ENCODE measurements at regions not wholly inside any gene's neighbourhood (a gene's known extent, or its start where the extent isn't known, plus 50 kb on each side); places are given as distances from the start of the nearest gene placed in this dataset.

DNA sequence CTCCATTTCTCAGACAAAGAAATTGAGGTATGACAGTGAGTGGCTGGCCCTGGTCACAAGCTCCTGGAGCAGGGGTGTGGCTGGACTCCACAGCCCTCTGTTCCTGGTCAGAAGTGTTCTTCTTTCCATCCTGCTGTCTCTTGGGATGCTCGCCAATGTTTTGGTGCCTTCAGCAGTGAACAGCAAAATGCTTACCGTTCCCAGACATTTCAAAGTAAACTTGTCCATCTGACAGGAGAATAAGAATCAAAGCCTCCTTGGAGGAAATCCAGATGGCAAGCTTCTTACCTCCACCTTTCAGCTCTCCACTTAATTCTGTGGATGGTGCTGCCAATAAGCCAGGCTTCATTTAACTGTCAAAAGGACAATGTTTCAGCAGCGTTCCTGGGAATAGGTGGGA is 954.1 kb downstream of the UQCRFS1 start:
- no CpG with 5 or more reads among the region's 3 CpGs for WGBS, 2 donors (ENCODE audit: extremely low coverage in 2 of 2, insufficient read length in 2 of 2, insufficient replicate concordance in 1 of 2)
- no peak overlapping the region for H2BK15ac ChIP-seq (ENCODE audit: low read length)
- no peak overlapping the region for H3K23ac ChIP-seq (ENCODE audit: low read depth, low read length, poor library complexity)
- no peak overlapping the region for H3K9ac ChIP-seq (ENCODE audit: low read depth, low read length, poor library complexity)
- H3K79me1 ChIP-seq (ENCODE audit: low read depth, low read length): no peaks in the 10 kb centered on the region
- no peaks in the 10 kb centered on the region for H3K9me3 ChIP-seq (replicated peaks in 1 of 2; ENCODE audit: control insufficient read depth in 2 of 2, insufficient read depth in 1 of 2, low read depth in 1 of 2, low read length in 2 of 2)
- no peak overlapping the region for H3K4me2 ChIP-seq (ENCODE audit: insufficient read depth, low read length, poor library complexity, severe bottlenecking)
- no peak overlapping the region for H2BK5ac ChIP-seq (ENCODE audit: low read length)
- no peak overlapping the region for H4K8ac ChIP-seq (ENCODE audit: low read depth, low read length)
- H2AK5ac ChIP-seq (ENCODE audit: low read depth, low read length): no peak overlapping the region
- H2AFZ ChIP-seq (ENCODE audit: low read length): no peak overlapping the region
- H4K91ac ChIP-seq (ENCODE audit: low read depth, low read length, poor library complexity): no peak overlapping the region
- H3K36me3 ChIP-seq (replicated peaks in 1 of 2; ENCODE audit: control insufficient read depth in 2 of 2, insufficient read depth in 2 of 2, low read length in 2 of 2): no peaks in the 10 kb centered on the region
- H3K14ac ChIP-seq (ENCODE audit: low read length): no peak overlapping the region
- no peak overlapping the region for H3K27ac ChIP-seq (replicated peaks; ENCODE audit: low read length)
- no peak overlapping the region for H3K4me3 ChIP-seq (ENCODE audit: low read length in 2 of 2)
- H3K4ac ChIP-seq (ENCODE audit: low read length): no peak overlapping the region
- no peaks in the 10 kb centered on the region for H3K4me1 ChIP-seq (ENCODE audit: control insufficient read depth in 2 of 2, insufficient read depth in 1 of 2, low read depth in 1 of 2, low read length in 2 of 2)
- DNase-seq (ENCODE audit: low spot score): no peak
- no peak overlapping the region for H3K18ac ChIP-seq (ENCODE audit: low read length)
- H2BK12ac ChIP-seq (ENCODE audit: low read length): no peak overlapping the region
- no peak overlapping the region for H2BK120ac ChIP-seq (ENCODE audit: low read depth, low read length)
- no peaks in the 10 kb centered on the region for H3K27me3 ChIP-seq (ENCODE audit: control insufficient read depth in 3 of 3, insufficient read depth in 3 of 3, low read depth in 1 of 3, low read length in 3 of 3)

DNA sequence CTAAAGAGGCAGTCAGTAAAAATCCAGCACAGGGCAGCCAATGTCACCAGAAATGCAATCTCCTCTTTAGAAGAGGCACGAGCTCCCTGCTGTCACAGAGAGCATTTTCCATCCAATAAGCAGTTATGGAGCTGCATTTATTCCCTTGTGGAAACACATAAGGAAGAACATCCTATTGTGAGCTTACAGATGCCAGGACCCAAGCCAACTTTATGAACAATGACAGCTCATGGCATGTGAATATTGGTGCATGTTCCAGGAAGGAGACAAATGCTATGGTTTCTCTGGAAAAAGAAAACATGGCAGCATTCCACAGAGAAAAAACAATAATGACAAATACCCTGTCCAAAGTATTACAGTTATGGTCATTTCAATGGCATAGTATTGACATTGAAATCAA is 955.6 kb downstream of the UQCRFS1 start:
- no peak overlapping the region for H3K4ac ChIP-seq (ENCODE audit: low read length)
- H3K27ac ChIP-seq (replicated peaks; ENCODE audit: low read length): no peak overlapping the region
- no peaks in the 10 kb centered on the region for H3K79me1 ChIP-seq (ENCODE audit: low read depth, low read length)
- H4K91ac ChIP-seq (ENCODE audit: low read depth, low read length, poor library complexity): no peak overlapping the region
- no peak overlapping the region for H2BK5ac ChIP-seq (ENCODE audit: low read length)
- no peak overlapping the region for H3K18ac ChIP-seq (ENCODE audit: low read length)
- H3K36me3 ChIP-seq (replicated peaks in 1 of 2; ENCODE audit: control insufficient read depth in 2 of 2, insufficient read depth in 2 of 2, low read length in 2 of 2): no peaks in the 10 kb centered on the region
- no peak overlapping the region for H2BK120ac ChIP-seq (ENCODE audit: low read depth, low read length)
- no peak overlapping the region for H2AFZ ChIP-seq (ENCODE audit: low read length)
- WGBS, 2 donors (ENCODE audit: extremely low coverage in 2 of 2, insufficient read length in 2 of 2, insufficient replicate concordance in 1 of 2): no CpG with 5 or more reads among the region's 1 CpG
- H4K8ac ChIP-seq (ENCODE audit: low read depth, low read length): no peak overlapping the region
- no peaks in the 10 kb centered on the region for H3K27me3 ChIP-seq (ENCODE audit: control insufficient read depth in 3 of 3, insufficient read depth in 3 of 3, low read depth in 1 of 3, low read length in 3 of 3)
- H3K4me2 ChIP-seq (ENCODE audit: insufficient read depth, low read length, poor library complexity, severe bottlenecking): no peak overlapping the region
- no peak overlapping the region for H2AK5ac ChIP-seq (ENCODE audit: low read depth, low read length)
- no peak overlapping the region for H2BK12ac ChIP-seq (ENCODE audit: low read length)
- H2BK15ac ChIP-seq (ENCODE audit: low read length): no peak overlapping the region
- no peak overlapping the region for H3K9ac ChIP-seq (ENCODE audit: low read depth, low read length, poor library complexity)
- DNase-seq (ENCODE audit: low spot score): no peak
- H3K4me1 ChIP-seq (ENCODE audit: control insufficient read depth in 2 of 2, insufficient read depth in 1 of 2, low read depth in 1 of 2, low read length in 2 of 2): no peaks in the 10 kb centered on the region
- H3K23ac ChIP-seq (ENCODE audit: low read depth, low read length, poor library complexity): no peak overlapping the region
- H3K9me3 ChIP-seq (replicated peaks in 1 of 2; ENCODE audit: control insufficient read depth in 2 of 2, insufficient read depth in 1 of 2, low read depth in 1 of 2, low read length in 2 of 2): no peaks in the 10 kb centered on the region
- H3K4me3 ChIP-seq (ENCODE audit: low read length in 2 of 2): no peak overlapping the region
- no peak overlapping the region for H3K14ac ChIP-seq (ENCODE audit: low read length)

DNA sequence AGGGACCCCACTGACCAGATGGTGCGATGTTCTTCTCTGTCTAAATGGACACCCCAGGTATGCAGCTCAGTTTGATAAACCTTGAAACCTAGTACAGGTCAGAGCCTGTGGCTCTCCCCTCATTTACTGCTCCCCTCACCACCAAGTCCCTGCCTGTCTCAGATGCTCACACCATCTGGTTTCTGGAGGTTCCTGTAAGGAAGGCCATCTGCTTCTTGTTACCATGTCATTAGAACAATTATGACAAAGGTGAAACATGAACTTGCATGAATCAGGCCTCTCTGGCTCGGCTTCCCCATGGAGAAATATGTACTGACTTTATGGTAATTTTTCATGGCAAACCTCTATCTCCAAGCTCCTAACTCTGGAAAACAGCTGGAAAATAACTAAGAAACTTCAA is 965.7 kb downstream of the UQCRFS1 start:
- H3K36me3 ChIP-seq (replicated peaks in 1 of 2; ENCODE audit: control insufficient read depth in 2 of 2, insufficient read depth in 2 of 2, low read length in 2 of 2): no peaks in the 10 kb centered on the region
- no peak overlapping the region for H3K14ac ChIP-seq (ENCODE audit: low read length)
- H4K8ac ChIP-seq (ENCODE audit: low read depth, low read length): no peak overlapping the region
- DNase-seq (ENCODE audit: low spot score): no peak
- H3K18ac ChIP-seq (ENCODE audit: low read length): no peak overlapping the region
- H3K27ac ChIP-seq (replicated peaks; ENCODE audit: low read length): no peak overlapping the region
- H3K4me1 ChIP-seq (ENCODE audit: control insufficient read depth in 2 of 2, insufficient read depth in 1 of 2, low read depth in 1 of 2, low read length in 2 of 2): no peaks in the 10 kb centered on the region
- H2BK120ac ChIP-seq (ENCODE audit: low read depth, low read length): no peak overlapping the region
- no peak overlapping the region for H3K4ac ChIP-seq (ENCODE audit: low read length)
- H2AFZ ChIP-seq (ENCODE audit: low read length): no peak overlapping the region
- no peak overlapping the region for H3K9ac ChIP-seq (ENCODE audit: low read depth, low read length, poor library complexity)
- no peaks in the 10 kb centered on the region for H3K79me1 ChIP-seq (ENCODE audit: low read depth, low read length)
- H4K91ac ChIP-seq (ENCODE audit: low read depth, low read length, poor library complexity): no peak overlapping the region
- no CpG with 5 or more reads among the region's 2 CpGs for WGBS, 2 donors (ENCODE audit: extremely low coverage in 2 of 2, insufficient read length in 2 of 2, insufficient replicate concordance in 1 of 2)
- H2BK5ac ChIP-seq (ENCODE audit: low read length): no peak overlapping the region
- no peak overlapping the region for H2AK5ac ChIP-seq (ENCODE audit: low read depth, low read length)
- no peak overlapping the region for H2BK12ac ChIP-seq (ENCODE audit: low read length)
- H3K27me3 ChIP-seq (ENCODE audit: control insufficient read depth in 3 of 3, insufficient read depth in 3 of 3, low read depth in 1 of 3, low read length in 3 of 3): no peaks in the 10 kb centered on the region
- no peak overlapping the region for H3K4me3 ChIP-seq (ENCODE audit: low read length in 2 of 2)
- H3K4me2 ChIP-seq (ENCODE audit: insufficient read depth, low read length, poor library complexity, severe bottlenecking): no peak overlapping the region
- H3K9me3 ChIP-seq (replicated peaks in 1 of 2; ENCODE audit: control insufficient read depth in 2 of 2, insufficient read depth in 1 of 2, low read depth in 1 of 2, low read length in 2 of 2): no peaks in the 10 kb centered on the region
- no peak overlapping the region for H3K23ac ChIP-seq (ENCODE audit: low read depth, low read length, poor library complexity)
- no peak overlapping the region for H2BK15ac ChIP-seq (ENCODE audit: low read length)

DNA sequence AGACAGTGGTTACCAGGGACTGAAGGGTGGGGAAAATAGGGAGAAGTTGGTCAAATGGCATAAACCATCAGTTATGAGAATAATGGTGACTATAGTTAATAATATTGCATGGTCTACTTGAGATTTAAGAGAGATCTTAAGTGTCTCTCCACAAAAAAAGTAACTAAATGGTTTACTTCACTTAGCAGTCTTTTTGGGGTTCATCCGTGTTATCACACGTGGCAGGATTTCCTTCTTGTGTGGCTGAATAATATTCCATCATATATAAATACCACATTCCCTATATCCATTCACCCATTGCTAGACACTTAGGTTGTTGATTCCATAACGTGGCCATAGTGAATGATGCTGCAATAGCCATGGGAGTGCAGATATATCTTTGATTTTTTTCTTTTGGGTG is 967.0 kb downstream of the UQCRFS1 start:
- Histone ChIP-seq H3K79me1 (ENCODE audit: low read depth, low read length) (no peaks in the 10 kb centered on the region), H2BK5ac (ENCODE audit: low read length) (no peak overlapping the region), H2AFZ (ENCODE audit: low read length) (no peak overlapping the region), H3K9me3 (replicated peaks in 1 of 2; ENCODE audit: control insufficient read depth in 2 of 2, insufficient read depth in 1 of 2, low read depth in 1 of 2, low read length in 2 of 2) (no peaks in the 10 kb centered on the region), H4K8ac (ENCODE audit: low read depth, low read length) (no peak overlapping the region), H3K18ac (ENCODE audit: low read length) (no peak overlapping the region), H3K14ac (ENCODE audit: low read length) (no peak overlapping the region), H3K23ac (ENCODE audit: low read depth, low read length, poor library complexity) (no peak overlapping the region), H3K4me2 (ENCODE audit: insufficient read depth, low read length, poor library complexity, severe bottlenecking) (no peak overlapping the region), H3K9ac (ENCODE audit: low read depth, low read length, poor library complexity) (no peak overlapping the region), H2BK12ac (ENCODE audit: low read length) (no peak overlapping the region), H3K27me3 (ENCODE audit: control insufficient read depth in 3 of 3, insufficient read depth in 3 of 3, low read depth in 1 of 3, low read length in 3 of 3) (no peaks in the 10 kb centered on the region), H2BK120ac (ENCODE audit: low read depth, low read length) (no peak overlapping the region), H2AK5ac (ENCODE audit: low read depth, low read length) (no peak overlapping the region), H3K4me3 (ENCODE audit: low read length in 2 of 2) (no peak overlapping the region), H3K36me3 (replicated peaks in 1 of 2; ENCODE audit: control insufficient read depth in 2 of 2, insufficient read depth in 2 of 2, low read length in 2 of 2) (no peaks in the 10 kb centered on the region), H2BK15ac (ENCODE audit: low read length) (no peak overlapping the region), H3K27ac (replicated peaks; ENCODE audit: low read length) (no peak overlapping the region), H3K4ac (ENCODE audit: low read length) (no peak overlapping the region), H4K91ac (ENCODE audit: low read depth, low read length, poor library complexity) (no peak overlapping the region), H3K4me1 (ENCODE audit: control insufficient read depth in 2 of 2, insufficient read depth in 1 of 2, low read depth in 1 of 2, low read length in 2 of 2) (no peaks in the 10 kb centered on the region)
- DNase-seq (ENCODE audit: low spot score): no peak
- WGBS, 2 donors (ENCODE audit: extremely low coverage in 2 of 2, insufficient read length in 2 of 2, insufficient replicate concordance in 1 of 2): no CpG with 5 or more reads among the region's 3 CpGs

Measured in neuronal stem cell (in vitro differentiated cells).